HG03060 (cell line): ENCODE measurements at regions not wholly inside any gene's neighbourhood (a gene's known extent, or its start where the extent isn't known, plus 50 kb on each side); places are given as distances from the start of the nearest gene placed in this dataset.
A peak's percentile ranks its signal among the peaks of the same experiment; 100 is the strongest.

Source experiments
- ATAC-seq: cut with Tn5 transposase; IDR thresholded peaks from one replicate; pipeline ENCODE4 v1.9.1; 2021; ENCODE audit warnings: low read depth, moderate number of reproducible peaks; ENCODE audit not compliant: unreplicated experiment

GRCh38 chr1:199644912-199645311 lies 382.6 kb upstream of the NR5A2 start:
- ATAC-seq: no peak

- no peak for ATAC-seq
Measured at GRCh38 chr1:199646761-199647160, 380.7 kb upstream of the NR5A2 start.

- ATAC-seq: no peak
Measured at GRCh38 chr1:199657449-199657848, 370.1 kb upstream of the NR5A2 start.

- ATAC-seq: no peak
Measured at GRCh38 chr1:199660071-199660470, 367.4 kb upstream of the NR5A2 start.

GRCh38 chr1:199665371-199665770 lies 362.1 kb upstream of the NR5A2 start:
- ATAC-seq: no peak

GRCh38 chr1:199667089-199667488 lies 360.4 kb upstream of the NR5A2 start:
- no peak for ATAC-seq

- no peak for ATAC-seq
Measured at GRCh38 chr1:199669916-199670315, 357.6 kb upstream of the NR5A2 start.

- ATAC-seq: no peak
Measured at GRCh38 chr1:199671684-199672083, 355.8 kb upstream of the NR5A2 start.

- ATAC-seq: no peak
Measured at GRCh38 chr1:199675937-199676336, 351.6 kb upstream of the NR5A2 start.

GRCh38 chr1:199678771-199679170 lies 348.7 kb upstream of the NR5A2 start:
- ATAC-seq: no peak

GRCh38 chr1:199682081-199682480 lies 345.4 kb upstream of the NR5A2 start:
- no peak for ATAC-seq

- ATAC-seq: peak; percentile 78
Measured at GRCh38 chr1:199684686-199685273, 342.7 kb upstream of the NR5A2 start.

- ATAC-seq: no peak
Measured at GRCh38 chr1:199685369-199685768, 342.1 kb upstream of the NR5A2 start.

- no peak for ATAC-seq
Measured at GRCh38 chr1:199687321-199687720, 340.2 kb upstream of the NR5A2 start.

GRCh38 chr1:199688133-199688676 lies 339.3 kb upstream of the NR5A2 start:
- no peak for ATAC-seq

GRCh38 chr1:199688774-199689173 lies 338.7 kb upstream of the NR5A2 start:
- no peak for ATAC-seq

- no peak for ATAC-seq
Measured at GRCh38 chr1:199690496-199690895, 337.0 kb upstream of the NR5A2 start.

GRCh38 chr1:199691540-199691939 lies 336.0 kb upstream of the NR5A2 start:
- no peak for ATAC-seq

- ATAC-seq: no peak
Measured at GRCh38 chr1:199693724-199694123, 333.8 kb upstream of the NR5A2 start.

GRCh38 chr1:199696225-199696624 lies 331.3 kb upstream of the NR5A2 start:
- ATAC-seq: no peak

GRCh38 chr1:199698222-199698621 lies 329.3 kb upstream of the NR5A2 start:
- no peak for ATAC-seq

- ATAC-seq: no peak
Measured at GRCh38 chr1:199700551-199700950, 327.0 kb upstream of the NR5A2 start.

GRCh38 chr1:199701726-199702125 lies 325.8 kb upstream of the NR5A2 start:
- no peak for ATAC-seq
